IMR-90 (cell line): ENCODE measurements at regions not wholly inside any gene's neighbourhood (a gene's known extent, or its start where the extent isn't known, plus 50 kb on each side); places are given as distances from the start of the nearest gene placed in this dataset.
"Not testable (repeated sequence)": the region's sequence is repeated elsewhere in the genome, so short reads cannot be mapped to it uniquely, and the experiment has no call there.

Source experiments
- ATAC-seq: fragments of 200-7000 bp; cut with Tn5 transposase; 2 replicates; pipeline ENCODE4 v1.9.1; 2020; ENCODE audit warnings: low read depth, mild to moderate bottlenecking, moderate library complexity
- BruUV-seq: library from RNA; stranded (reverse); fragments of 400-500 nt; replicated peaks from 2 replicates; lab custom pipeline; 2021; lab: Mats Ljungman, UMichigan
- CTCF ChIA-PET: fragments of 300-600 bp; formaldehyde crosslinking; extraction: SDS; loops from one replicate; lab custom pipeline; 2021; ENCODE audit warnings: antibody characterized with exemption; lab: Yijun Ruan, JAX
- POLR2A ChIA-PET: fragments of 300-600 bp; sonication (Branson Sonifier 250); formaldehyde crosslinking; loops from one replicate; lab custom pipeline; 2022; ENCODE audit warnings: antibody characterized with exemption; ENCODE audit not compliant: unreplicated experiment; lab: Charles Lee
- DNase-seq: peaks from one replicate; pipeline ENCODE4 v3.0.0; 2013
- H2AFZ ChIP-seq: replicated peaks from 2 replicates; pipeline ENCODE3; 2013; ENCODE audit warnings: low read length, mild to moderate bottlenecking; ENCODE audit not compliant: poor library complexity
- H2AK5ac ChIP-seq: 2 replicates; pipeline ENCODE4 v1.6.1; 2013; ENCODE audit warnings: low read depth, low read length, inconsistent platforms
- H2AK9ac ChIP-seq: replicated peaks from 2 replicates; pipeline ENCODE3; 2013; ENCODE audit warnings: mild to moderate bottlenecking, low read depth, low read length, moderate library complexity; ENCODE audit not compliant: poor library complexity
- H2BK120ac ChIP-seq: 2 replicates; pipeline ENCODE4 v1.6.1; 2013; ENCODE audit warnings: low read depth, low read length, inconsistent platforms
- H2BK15ac ChIP-seq: 3 replicates; pipeline ENCODE4 v1.6.1; 2013; ENCODE audit warnings: low read depth, low read length, inconsistent platforms
- H2BK20ac ChIP-seq: 2 replicates; pipeline ENCODE4 v1.6.1; 2013; ENCODE audit warnings: low read depth, mild to moderate bottlenecking, inconsistent platforms, low read length, moderate library complexity
- H2BK5ac ChIP-seq: 2 replicates; pipeline ENCODE4 v1.6.1; 2013; ENCODE audit warnings: mild to moderate bottlenecking, low read depth, low read length, inconsistent platforms; ENCODE audit not compliant: poor library complexity, severe bottlenecking
- H3K14ac ChIP-seq: replicated peaks from 2 replicates; pipeline ENCODE4 v1.6.1; 2013; ENCODE audit warnings: low read depth, low read length, inconsistent platforms
- H3K18ac ChIP-seq: 2 replicates; pipeline ENCODE4 v1.6.1; 2013; ENCODE audit warnings: low read depth, low read length, control low read depth
- H3K23ac ChIP-seq: 2 replicates; pipeline ENCODE4 v1.6.1; 2013; ENCODE audit warnings: low read depth, low read length, inconsistent platforms
- H3K27ac ChIP-seq: 2 replicates; pipeline ENCODE4 v1.5.1; 2013; ENCODE audit warnings: mild to moderate bottlenecking, control low read depth, low read length; ENCODE audit not compliant: insufficient read depth
- H3K27me3 ChIP-seq: 2 replicates; pipeline ENCODE4 v1.6.1; 2013; ENCODE audit warnings: low read length; ENCODE audit not compliant: control insufficient read depth, insufficient read depth
- H3K36me3 ChIP-seq: 2 replicates; pipeline ENCODE4 v1.6.1; 2013; ENCODE audit warnings: low read length, mixed read lengths; ENCODE audit not compliant: control insufficient read depth, insufficient read depth
- H3K4ac ChIP-seq: 2 replicates; pipeline ENCODE4 v1.6.1; 2013; ENCODE audit warnings: low read depth, low read length, inconsistent platforms
- H3K4me1 ChIP-seq: 2 replicates; pipeline ENCODE4 v1.6.1; 2013; ENCODE audit warnings: low read length, mixed read lengths; ENCODE audit not compliant: control insufficient read depth, insufficient read depth
- H3K4me2 ChIP-seq: 2 replicates; pipeline ENCODE4 v1.6.1; 2013; ENCODE audit warnings: low read depth, mild to moderate bottlenecking, control low read depth, low read length, moderate library complexity
- H3K4me3 ChIP-seq: 2 replicates; pipeline ENCODE4 v1.5.1; 2013; ENCODE audit warnings: low read depth, mild to moderate bottlenecking, control low read depth, low read length, moderate library complexity; ENCODE audit not compliant: insufficient read depth
- H3K56ac ChIP-seq: 2 replicates; pipeline ENCODE4 v1.6.1; 2013; ENCODE audit warnings: low read length, inconsistent platforms; ENCODE audit not compliant: insufficient read depth; ENCODE audit errors: extremely low read depth
- H3K79me1 ChIP-seq, 2 experiments: 2 replicates each; pipeline ENCODE4 v1.6.1; 2013; ENCODE audit warnings: low read length in 2 of 2, inconsistent platforms in 1 of 2, low read depth in 1 of 2
- H3K9ac ChIP-seq: 2 replicates; pipeline ENCODE4 v1.6.1; 2013; ENCODE audit warnings: low read depth, low read length, control low read depth
- H3K9me1 ChIP-seq: 2 replicates; pipeline ENCODE4 v1.6.1; 2013; ENCODE audit warnings: low read length, inconsistent platforms; ENCODE audit not compliant: insufficient read depth
- H3K9me3 ChIP-seq: 2 replicates; pipeline ENCODE4 v1.6.1; 2013; ENCODE audit warnings: low read length; ENCODE audit not compliant: control insufficient read depth, insufficient read depth
- H4K20me1 ChIP-seq: 2 replicates; pipeline ENCODE4 v1.6.1; 2013; ENCODE audit warnings: low read length, inconsistent platforms; ENCODE audit not compliant: insufficient read depth
- H4K5ac ChIP-seq: 2 replicates; pipeline ENCODE4 v1.6.1; 2013; ENCODE audit warnings: mild to moderate bottlenecking, low read depth, low read length, control low read depth
- H4K8ac ChIP-seq, 2 experiments: 2 replicates each; pipeline ENCODE4 v1.6.1; 2013; ENCODE audit warnings: low read depth in 2 of 2, low read length in 2 of 2, control low read depth in 1 of 2, inconsistent platforms in 1 of 2
- H4K91ac ChIP-seq: 2 replicates; pipeline ENCODE4 v1.6.1; 2013; ENCODE audit warnings: low read depth, low read length, inconsistent platforms; ENCODE audit not compliant: insufficient read depth
- whole genome bisulfite sequencing, 2 experiments: methylation state at CpG; one replicate each; pipeline versions ENCODE4 v1.1.5 to v1.1.7; 2013; ENCODE audit warnings: missing lambda C conversion rate in 2 of 2; ENCODE audit not compliant: insufficient read length in 1 of 2; ENCODE audit errors: extremely low coverage in 2 of 2; 5-methylcytosine and 5-hydroxymethylcytosine counted together
- dilution Hi-C: fragments of 300-500 bp; cut with HindIII; formaldehyde crosslinking; loops from one replicate; pipeline ENCODE4 v1.14.3; 2018; ENCODE audit warnings: low sequenced_read_pairs; ENCODE audit not compliant: unreplicated experiment
- in situ Hi-C: fragments of 300-500 bp; cut with MboI; formaldehyde crosslinking; loops from 3 replicates; pipeline ENCODE4 v1.14.3; 2019; ENCODE audit warnings: low sequenced_read_pairs, inconsistent platforms, mixed read lengths
- intact Hi-C: fragments of 100-400 bp; cut with micrococcal nuclease; formaldehyde crosslinking; loops from 2 replicates; pipeline ENCODE4 v1.10.0; 2022

GRCh38 chr16:46389561-46390041, 231.6 kb downstream of the SHCBP1 start:
- not testable (repeated sequence) for H3K9ac ChIP-seq, ATAC-seq

DNA sequence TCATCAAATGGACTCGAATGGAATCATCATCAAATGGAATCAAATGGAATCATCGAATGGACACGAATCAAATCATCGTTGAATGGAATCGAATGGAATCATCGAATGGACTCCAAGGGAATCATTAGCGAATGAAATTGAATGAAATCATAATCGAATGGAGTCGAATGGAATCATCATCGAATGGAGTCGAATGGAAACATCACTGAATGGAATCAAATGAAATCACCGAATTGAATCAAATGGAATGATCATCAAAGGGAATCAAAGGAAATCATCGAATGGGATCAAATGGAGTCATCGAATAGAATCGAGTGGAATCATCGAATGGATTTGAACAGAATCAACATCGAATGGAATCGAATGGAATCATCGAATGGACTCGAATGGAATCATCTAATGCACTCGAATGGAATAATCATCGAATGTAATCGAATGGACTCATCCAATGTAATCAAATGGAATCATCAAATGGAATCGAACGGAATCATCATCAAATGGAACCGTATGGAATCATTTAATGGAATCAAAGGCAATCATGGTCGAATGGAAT, 232.2 kb downstream of the SHCBP1 start:
- H4K91ac ChIP-seq, H3K27ac ChIP-seq, BruUV-seq, H2BK15ac ChIP-seq, H2BK20ac ChIP-seq, POLR2A ChIA-PET, H3K14ac ChIP-seq, H3K56ac ChIP-seq, dilution Hi-C loops, H3K27me3 ChIP-seq, H3K9me3 ChIP-seq, H3K4me3 ChIP-seq, in situ Hi-C loops, H4K20me1 ChIP-seq, H3K18ac ChIP-seq, H3K9ac ChIP-seq, H4K5ac ChIP-seq, H2AFZ ChIP-seq, H2AK9ac ChIP-seq, H2BK120ac ChIP-seq, H3K23ac ChIP-seq, H4K8ac ChIP-seq, H2AK5ac ChIP-seq, H3K79me1 ChIP-seq, H2BK5ac ChIP-seq, H3K9me1 ChIP-seq, H3K4me1 ChIP-seq, CTCF ChIA-PET, intact Hi-C loops, ATAC-seq, H3K4ac ChIP-seq, H3K36me3 ChIP-seq, H3K4me2 ChIP-seq, DNase-seq: not testable (repeated sequence)
- 66% methylated on average over 25 of the region's 27 CpGs; no CpG with 5 or more reads in 1 of the 2 experiments for WGBS, 2 experiments

More at GRCh38 chr16:46389561-46390041, 231.6 kb downstream of the SHCBP1 start:
- H2BK120ac ChIP-seq, H3K9me1 ChIP-seq, H3K23ac ChIP-seq, POLR2A ChIA-PET, H3K36me3 ChIP-seq, H4K5ac ChIP-seq, H3K4me1 ChIP-seq, H3K18ac ChIP-seq, H2AFZ ChIP-seq, H3K4me3 ChIP-seq, H2BK5ac ChIP-seq, H4K91ac ChIP-seq, H3K4me2 ChIP-seq, H2AK5ac ChIP-seq, H3K4ac ChIP-seq, H3K14ac ChIP-seq, H3K79me1 ChIP-seq, H3K27me3 ChIP-seq, intact Hi-C loops, H3K56ac ChIP-seq, CTCF ChIA-PET, H2BK15ac ChIP-seq, BruUV-seq, H2AK9ac ChIP-seq, in situ Hi-C loops, H3K9me3 ChIP-seq, H2BK20ac ChIP-seq, H3K27ac ChIP-seq, dilution Hi-C loops, H4K20me1 ChIP-seq, H4K8ac ChIP-seq: not testable (repeated sequence)
- peak; percentile 97 for DNase-seq
- 65 to 100% methylated on average over 6 to 20 of the region's 20 CpGs for WGBS, 2 experiments
